Natural killer cell treated with Interleukin-12 subunit alpha and Interleukin-12 subunit beta and Interleukin-15 and Interleukin-18, amount 100 ng/mL, for 72 hours (primary cell): ENCODE measurements at regions not wholly inside any gene's neighbourhood (a gene's known extent, or its start where the extent isn't known, plus 50 kb on each side); places are given as distances from the start of the nearest gene placed in this dataset.

Source experiments
- ATAC-seq, 2 donors: fragments of 150-1000 bp; cut with Tn5 transposase in 1 of 2; sonication (Bioruptor Pico), chemical (Tn5 transposase) in 1 of 2; 2 replicates each; pipeline ENCODE4 v1.10.0; 2021
- DNase-seq: peaks from one replicate; pipeline ENCODE4 v3.0.0; 2022; ENCODE audit warnings: low spot score
- H3K27ac Mint-ChIP-seq, 2 donors: 1 replicate in 1 of 2; 2 replicates in 1 of 2; pipeline ENCODE4 v1.8.0; 2022; ENCODE audit warnings: mixed read lengths in 2 of 2, mild to moderate bottlenecking in 1 of 2, moderate library complexity in 1 of 2
- H3K27me3 Mint-ChIP-seq, 2 donors: 1 replicate in 1 of 2; 2 replicates in 1 of 2; pipeline ENCODE4 v1.8.0; 2022; ENCODE audit warnings: mixed read lengths in 2 of 2
- H3K36me3 Mint-ChIP-seq: one replicate; pipeline ENCODE4 v1.8.0; 2022; ENCODE audit warnings: mixed read lengths
- H3K4me1 Mint-ChIP-seq, 2 donors: 1 replicate in 1 of 2; 2 replicates in 1 of 2; pipeline ENCODE4 v1.8.0; 2022; ENCODE audit warnings: low read depth in 2 of 2, mixed read lengths in 2 of 2, mild to moderate bottlenecking in 1 of 2
- H3K4me3 Mint-ChIP-seq: one replicate; pipeline ENCODE4 v1.8.0; 2022; ENCODE audit warnings: mixed read lengths
- H3K9me3 Mint-ChIP-seq: 2 replicates; pipeline ENCODE4 v1.8.0; 2022; ENCODE audit warnings: mixed read lengths

DNA sequence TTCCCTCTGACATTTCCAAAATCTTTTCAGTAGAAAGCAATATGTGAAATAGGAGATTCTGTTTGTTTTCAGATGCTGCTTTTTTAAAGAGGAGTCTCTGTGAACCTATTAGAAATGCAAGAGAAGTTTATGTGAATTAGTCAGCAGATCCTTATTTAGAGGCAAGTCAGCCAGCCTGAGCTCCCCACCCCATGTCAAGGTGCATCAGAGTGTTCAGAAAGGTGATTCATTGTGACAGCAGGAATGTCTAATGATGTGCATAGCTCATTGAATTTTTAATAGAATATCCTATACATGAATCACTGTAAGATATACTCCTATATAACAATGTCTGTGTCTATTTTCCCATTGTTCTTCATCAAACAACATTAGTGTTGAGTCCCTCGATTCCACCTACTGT is 1222.4 kb upstream of the USP15 start:
- H3K9me3 Mint-ChIP-seq: peaks cover 7% of the 10 kb centered on the region
- H3K36me3 Mint-ChIP-seq: no peaks in the 10 kb centered on the region
- H3K4me3 Mint-ChIP-seq: no peak overlapping the region
- no peak overlapping the region for H3K27ac Mint-ChIP-seq
- H3K27me3 Mint-ChIP-seq: no peaks in the 10 kb centered on the region
- no peaks in the 10 kb centered on the region for H3K4me1 Mint-ChIP-seq
- ATAC-seq (no peak), DNase-seq (no peak)

DNA sequence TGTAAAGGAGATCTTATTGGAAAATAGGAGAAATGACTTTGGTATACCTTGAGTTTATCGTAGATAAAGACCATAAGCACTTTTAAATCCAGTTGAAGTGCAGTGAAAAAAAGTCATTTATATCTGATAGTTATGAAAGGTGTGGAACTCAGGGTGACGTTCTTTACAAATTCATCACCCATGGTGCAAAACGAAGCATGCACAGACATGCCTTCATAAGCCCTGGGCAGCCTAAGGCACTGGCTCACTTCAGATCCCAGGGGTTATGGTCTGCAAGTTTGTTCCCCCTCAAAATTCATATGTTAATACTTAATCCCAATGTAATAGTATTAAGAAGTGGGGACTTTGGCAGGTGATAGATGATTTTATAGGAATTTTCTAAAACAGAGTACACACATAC is 1216.4 kb upstream of the USP15 start:
- Mint-ChIP-seq H3K36me3 (no peaks in the 10 kb centered on the region), H3K9me3 (peaks cover 14% of the 10 kb centered on the region), H3K4me1 (no peaks in the 10 kb centered on the region), H3K27ac (no peak overlapping the region), H3K27me3 (no peaks in the 10 kb centered on the region), H3K4me3 (no peak overlapping the region)
- DNase-seq: no peak
- no peak for ATAC-seq

DNA sequence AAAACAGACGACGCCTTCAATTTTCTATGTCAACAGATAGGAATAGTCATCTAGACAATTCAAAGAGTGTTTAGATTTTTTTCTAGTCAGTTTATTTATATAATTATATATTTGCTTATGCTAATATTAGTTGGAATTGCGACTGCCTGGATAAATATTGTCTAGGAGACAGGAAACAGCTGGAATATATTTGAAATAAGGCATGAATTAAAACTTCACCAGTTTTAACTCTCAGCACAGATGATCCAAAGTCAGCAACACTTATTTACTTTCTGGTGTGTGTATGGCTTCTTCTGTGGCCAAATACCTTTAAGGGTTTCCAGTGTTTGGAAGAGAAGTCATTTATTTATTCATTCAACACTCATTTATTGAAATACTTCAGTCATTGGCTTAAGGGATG is 1215.4 kb upstream of the USP15 start:
- no peak for DNase-seq
- Mint-ChIP-seq H3K27me3 (no peaks in the 10 kb centered on the region), H3K4me1 (no peaks in the 10 kb centered on the region), H3K4me3 (no peak overlapping the region), H3K27ac (no peak overlapping the region), H3K9me3 (peaks cover 14% of the 10 kb centered on the region), H3K36me3 (no peaks in the 10 kb centered on the region)
- ATAC-seq: no peak

DNA sequence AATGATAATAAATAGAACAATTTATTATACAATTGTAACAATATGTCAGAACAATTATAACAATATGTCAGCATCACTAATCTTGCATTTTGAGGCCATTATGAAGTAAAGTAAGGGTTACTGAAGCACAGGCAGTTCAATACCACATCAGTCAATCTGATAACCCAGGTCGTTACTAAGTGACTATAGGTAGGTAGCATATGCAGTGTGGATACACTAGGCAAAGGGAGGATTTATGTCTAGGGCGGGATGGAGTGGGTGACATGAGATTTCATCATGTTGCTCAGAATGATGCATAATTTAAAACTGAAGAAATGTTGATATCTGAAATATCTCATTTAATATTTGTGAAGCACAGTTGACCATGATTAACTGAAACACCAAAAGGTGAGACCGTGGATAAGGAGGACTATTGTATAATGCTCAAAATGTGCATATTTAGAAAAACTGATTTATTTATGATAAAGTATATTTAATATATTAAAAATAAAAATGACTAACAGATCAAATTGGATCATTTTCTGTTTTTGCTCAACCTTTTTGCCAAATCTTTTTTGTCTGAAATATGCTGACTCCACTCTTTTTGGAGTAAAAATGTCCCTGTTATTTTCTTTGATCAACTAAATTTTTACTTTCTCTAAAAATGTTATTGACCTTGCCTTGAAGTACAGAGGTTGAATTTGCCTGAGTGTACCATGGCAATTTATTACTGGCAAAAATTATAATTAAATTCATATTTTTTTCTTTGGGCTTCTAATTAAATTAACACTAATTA is 1189.4 kb upstream of the USP15 start:
- Mint-ChIP-seq H3K4me3 (no peak overlapping the region), H3K27ac (no peak overlapping the region), H3K4me1 (no peaks in the 10 kb centered on the region), H3K27me3 (no peaks in the 10 kb centered on the region), H3K9me3 (peaks cover 3% of the 10 kb centered on the region), H3K36me3 (peaks cover 6% of the 10 kb centered on the region)
- ATAC-seq (no peak), DNase-seq (no peak)

DNA sequence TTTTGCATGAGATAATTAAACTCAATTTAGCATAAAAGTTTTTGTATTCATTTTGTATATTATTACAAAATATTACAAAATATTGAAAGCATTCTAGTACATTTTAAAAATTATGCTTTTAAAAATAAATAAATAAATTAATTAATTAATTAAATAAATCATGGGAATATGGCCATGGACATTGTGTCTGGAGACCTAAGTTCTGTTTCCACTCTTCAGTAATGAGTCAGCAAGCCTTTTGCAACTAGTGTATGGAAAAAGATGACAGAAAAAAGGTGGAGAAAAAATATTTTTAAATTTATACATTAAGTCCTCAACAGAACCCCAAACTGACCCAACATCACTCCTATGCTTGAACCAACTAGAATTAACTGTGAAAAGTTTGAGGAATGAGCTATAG is 1187.5 kb upstream of the USP15 start:
- H3K27ac Mint-ChIP-seq: no peak overlapping the region
- no peak overlapping the region for H3K4me3 Mint-ChIP-seq
- no peaks in the 10 kb centered on the region for H3K27me3 Mint-ChIP-seq
- peaks cover 10% of the 10 kb centered on the region for H3K36me3 Mint-ChIP-seq
- H3K4me1 Mint-ChIP-seq: peaks cover 0 to 2% of the 10 kb centered on the region in 2 donors
- ATAC-seq: no peak
- peaks cover 9% of the 10 kb centered on the region for H3K9me3 Mint-ChIP-seq
- no peak for DNase-seq

DNA sequence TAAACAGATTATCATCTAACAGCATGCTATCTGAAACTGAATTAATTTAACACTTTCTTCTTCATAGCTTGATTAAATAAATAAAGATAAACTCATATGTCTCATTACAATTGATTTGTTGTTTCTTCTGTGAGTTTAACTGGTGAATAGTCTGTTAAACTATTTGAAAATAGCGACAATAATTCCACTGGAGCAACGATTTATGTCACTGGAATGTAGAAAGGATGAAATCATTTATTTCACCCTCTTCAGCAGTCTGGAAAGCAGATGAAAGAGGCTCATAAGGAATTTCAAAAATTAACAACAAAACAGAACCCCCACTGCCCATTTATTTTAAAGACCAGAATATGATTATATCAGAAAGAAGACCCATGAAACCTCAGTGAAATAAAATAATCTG is 1165.1 kb upstream of the USP15 start:
- no peaks in the 10 kb centered on the region for H3K27me3 Mint-ChIP-seq
- H3K4me3 Mint-ChIP-seq: no peak overlapping the region
- no peaks in the 10 kb centered on the region for H3K4me1 Mint-ChIP-seq
- ATAC-seq: no peak
- H3K9me3 Mint-ChIP-seq: peaks cover 19% of the 10 kb centered on the region
- no peak overlapping the region for H3K27ac Mint-ChIP-seq
- no peak for DNase-seq
- H3K36me3 Mint-ChIP-seq: no peaks in the 10 kb centered on the region

DNA sequence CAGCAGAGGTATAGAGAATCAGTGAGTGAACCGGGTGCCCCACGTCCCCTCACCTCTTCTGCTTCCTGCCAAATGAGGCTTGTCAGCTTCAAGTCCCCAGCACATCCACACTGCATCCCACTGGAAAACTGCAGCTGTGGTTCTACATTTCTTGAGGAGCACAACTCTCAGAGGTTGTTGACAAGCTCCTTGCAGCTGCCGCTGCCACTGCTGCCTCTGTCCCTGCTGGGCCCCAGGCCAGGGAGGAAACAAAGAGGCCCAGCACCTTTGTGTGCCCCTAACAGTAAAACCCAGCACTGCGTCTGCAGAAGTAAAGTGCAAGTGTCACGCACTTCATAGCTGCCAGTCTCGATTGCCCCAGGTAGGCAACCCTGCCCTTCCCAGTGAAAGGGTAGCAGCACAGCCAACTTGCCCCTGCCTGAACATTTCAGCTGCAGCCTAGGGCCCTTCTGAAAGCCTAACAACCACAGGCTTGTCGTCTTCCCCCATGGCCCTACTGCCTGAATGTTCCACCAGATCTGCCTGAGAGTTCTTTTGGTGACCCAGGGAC is 1162.1 kb upstream of the USP15 start:
- Mint-ChIP-seq H3K4me3 (no peak overlapping the region), H3K36me3 (no peaks in the 10 kb centered on the region), H3K27ac (no peak overlapping the region), H3K4me1 (no peaks in the 10 kb centered on the region), H3K9me3 (peaks cover 17% of the 10 kb centered on the region), H3K27me3 (no peaks in the 10 kb centered on the region)
- DNase-seq: no peak
- no peak for ATAC-seq

DNA sequence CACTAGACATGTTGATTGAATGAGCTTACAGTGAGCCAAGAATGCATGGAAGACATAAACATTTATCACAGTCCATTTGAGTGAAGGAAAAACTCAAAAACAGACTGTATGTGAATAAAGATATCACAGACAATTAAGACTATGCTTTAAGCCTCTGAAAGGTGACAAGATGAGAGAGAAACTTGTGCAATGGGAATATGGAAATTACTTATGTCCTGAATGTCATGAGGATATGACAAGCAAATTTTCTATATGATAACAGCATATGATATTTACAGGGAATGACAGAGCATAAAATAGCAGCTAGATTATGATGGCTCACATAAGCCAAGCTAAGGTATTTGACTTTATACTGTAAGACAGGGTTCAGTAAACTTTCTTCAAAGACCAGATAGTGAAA is 1153.1 kb upstream of the USP15 start:
- Mint-ChIP-seq H3K4me1 (no peaks in the 10 kb centered on the region), H3K9me3 (peaks cover 4% of the 10 kb centered on the region), H3K4me3 (no peak overlapping the region), H3K36me3 (peaks cover 6% of the 10 kb centered on the region), H3K27me3 (no peaks in the 10 kb centered on the region), H3K27ac (no peak overlapping the region)
- no peak for ATAC-seq
- DNase-seq: no peak

DNA sequence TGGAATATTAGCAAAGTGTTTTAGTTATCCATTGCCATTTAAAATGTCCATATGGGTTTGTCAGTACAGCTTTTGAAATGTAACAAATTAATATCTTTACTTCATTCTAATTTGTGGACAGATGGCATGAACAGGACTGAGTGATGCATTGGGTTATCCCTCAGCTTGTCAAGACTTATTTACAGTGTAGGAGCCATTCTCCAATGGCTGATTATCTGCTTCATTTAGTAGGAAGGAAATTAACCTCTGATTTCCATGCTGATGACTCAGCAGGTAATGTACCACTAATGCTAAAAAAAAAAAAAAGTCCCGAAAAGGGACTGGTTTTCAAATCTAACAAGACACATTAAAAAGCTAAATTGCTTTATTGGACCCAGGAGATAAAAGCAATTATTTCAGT is 1149.0 kb upstream of the USP15 start:
- Mint-ChIP-seq H3K27me3 (no peaks in the 10 kb centered on the region), H3K9me3 (peaks cover 21% of the 10 kb centered on the region), H3K27ac (no peak overlapping the region), H3K4me3 (no peak overlapping the region), H3K36me3 (peaks cover 5% of the 10 kb centered on the region), H3K4me1 (no peaks in the 10 kb centered on the region)
- ATAC-seq (no peak), DNase-seq (no peak)

DNA sequence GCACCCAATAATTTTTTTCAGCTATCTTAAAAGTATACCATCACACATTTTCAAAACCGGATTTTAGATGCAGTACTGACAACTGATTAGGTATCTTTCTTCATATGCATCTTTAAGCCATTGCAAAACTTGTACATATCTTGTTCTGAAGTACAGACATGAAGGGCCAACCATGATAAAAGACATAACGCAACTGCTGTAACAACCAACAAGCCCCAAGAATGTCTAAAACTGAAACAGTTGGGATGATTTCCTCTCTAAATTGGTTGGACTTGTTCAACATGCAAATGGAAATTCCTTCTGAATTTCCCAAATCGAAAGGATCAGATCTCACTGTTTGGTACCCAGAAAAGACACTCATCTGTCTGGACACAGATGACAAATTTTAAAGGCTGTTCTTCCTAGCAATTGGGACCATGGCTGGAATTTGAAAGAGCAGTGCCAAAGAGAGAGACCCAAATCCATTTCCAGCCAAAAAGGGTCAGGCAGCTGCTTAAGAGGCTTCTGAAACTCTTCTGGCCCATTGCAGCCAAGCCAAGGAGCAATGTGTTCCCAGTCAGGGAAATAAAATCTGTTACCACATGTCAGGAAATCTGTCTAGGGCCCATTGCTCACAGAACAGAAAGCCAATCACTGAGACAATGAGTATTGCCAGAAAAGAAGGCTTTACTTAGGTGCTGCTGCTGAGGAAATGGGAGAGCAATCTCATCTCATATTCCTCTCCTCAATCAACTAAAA is 1122.4 kb upstream of the USP15 start:
- Mint-ChIP-seq H3K27me3 (no peaks in the 10 kb centered on the region), H3K9me3 (peaks cover 11% of the 10 kb centered on the region), H3K27ac (no peak overlapping the region), H3K36me3 (peaks cover 10% of the 10 kb centered on the region), H3K4me3 (no peak overlapping the region), H3K4me1 (no peaks in the 10 kb centered on the region)
- ATAC-seq (no peak), DNase-seq (no peak)

DNA sequence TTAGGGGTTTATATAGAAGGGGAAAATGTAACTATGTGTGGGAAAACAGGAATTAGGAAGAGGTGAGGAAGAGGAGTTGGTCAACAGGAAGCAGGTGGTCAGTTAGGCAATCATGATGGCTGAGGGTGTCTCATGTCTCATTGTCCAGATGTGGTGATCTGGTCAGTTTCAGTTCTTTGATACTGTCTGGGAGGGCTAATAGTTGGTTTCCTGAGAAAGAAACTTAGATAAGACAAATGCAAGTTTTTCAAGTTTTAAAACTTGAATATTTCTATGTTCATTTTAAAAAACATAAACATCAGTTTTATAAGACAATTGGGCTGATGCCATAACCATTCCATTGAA is 1121.8 kb upstream of the USP15 start:
- ATAC-seq (no peak), DNase-seq (no peak)
- H3K27ac Mint-ChIP-seq: no peak overlapping the region
- no peak overlapping the region for H3K4me3 Mint-ChIP-seq
- H3K36me3 Mint-ChIP-seq: peaks cover 10% of the 10 kb centered on the region
- H3K9me3 Mint-ChIP-seq: peaks cover 11% of the 10 kb centered on the region
- no peaks in the 10 kb centered on the region for H3K4me1 Mint-ChIP-seq
- H3K27me3 Mint-ChIP-seq: no peaks in the 10 kb centered on the region

DNA sequence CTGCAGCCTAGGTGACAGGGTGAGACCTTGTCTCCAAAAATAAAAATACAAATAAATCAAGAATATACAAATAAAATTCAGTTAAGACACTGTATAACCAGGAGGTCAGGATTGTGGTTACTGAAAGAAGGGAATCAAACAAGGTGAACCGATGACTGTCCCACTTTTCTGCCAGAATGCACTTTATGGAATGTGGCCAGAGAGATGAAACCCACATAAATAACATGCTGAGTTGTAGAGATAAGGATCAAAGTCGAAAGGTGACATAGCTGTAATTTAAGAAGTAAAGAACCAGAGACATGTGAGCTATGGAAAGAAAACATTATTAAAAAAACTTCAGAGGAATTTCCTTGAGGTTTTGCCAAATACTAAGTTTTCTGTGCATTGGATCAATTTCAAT is 1098.2 kb upstream of the USP15 start:
- DNase-seq: no peak
- no peak for ATAC-seq
- no peak overlapping the region for H3K27ac Mint-ChIP-seq
- peaks cover 29% of the 10 kb centered on the region for H3K9me3 Mint-ChIP-seq
- peaks cover 3% of the 10 kb centered on the region for H3K36me3 Mint-ChIP-seq
- H3K4me3 Mint-ChIP-seq: no peak overlapping the region
- no peaks in the 10 kb centered on the region for H3K4me1 Mint-ChIP-seq
- no peaks in the 10 kb centered on the region for H3K27me3 Mint-ChIP-seq

DNA sequence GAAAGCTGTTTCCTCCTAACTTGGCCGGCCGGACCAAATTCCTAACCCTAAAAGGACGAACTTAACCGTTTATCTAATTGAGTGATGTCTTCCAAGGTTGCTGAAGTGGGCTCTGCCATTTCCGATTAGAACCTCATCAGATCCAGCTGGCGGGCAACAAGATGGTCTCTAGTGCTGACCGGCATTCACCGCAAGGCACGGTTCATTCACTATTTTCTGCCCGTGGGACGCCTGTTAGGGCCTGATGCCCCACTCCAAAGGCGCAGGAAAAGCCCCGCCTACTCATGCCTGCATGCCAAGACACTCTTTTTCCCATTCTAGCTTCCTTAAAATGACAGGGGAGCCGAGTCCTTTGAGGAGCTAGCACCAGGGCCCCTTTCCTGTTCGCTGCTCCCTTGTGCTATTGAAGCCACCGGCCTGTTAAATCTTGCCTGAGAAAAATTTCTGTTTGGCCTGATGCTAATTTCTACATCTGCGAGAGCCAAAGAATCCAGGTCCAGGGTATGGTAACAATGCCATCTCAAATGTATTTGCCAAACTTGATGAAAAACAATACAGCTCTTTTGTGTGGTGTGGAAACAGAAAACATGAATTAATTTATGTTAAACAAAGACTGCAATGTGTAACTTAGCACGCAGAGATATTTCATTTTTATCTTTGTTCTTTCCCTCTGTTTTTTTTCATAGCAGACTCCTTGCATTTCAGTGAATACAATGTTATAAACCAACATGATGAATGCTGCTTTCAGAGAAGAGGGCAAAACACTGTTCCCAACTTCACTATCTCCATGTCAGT is 1071.2 kb upstream of the USP15 start:
- no peaks in the 10 kb centered on the region for H3K27me3 Mint-ChIP-seq
- H3K36me3 Mint-ChIP-seq: peaks cover 8% of the 10 kb centered on the region
- no peak for DNase-seq
- no peaks in the 10 kb centered on the region for H3K4me1 Mint-ChIP-seq
- H3K27ac Mint-ChIP-seq: no peak overlapping the region
- H3K4me3 Mint-ChIP-seq: no peak overlapping the region
- H3K9me3 Mint-ChIP-seq: peaks cover 10% of the 10 kb centered on the region
- no peak for ATAC-seq

DNA sequence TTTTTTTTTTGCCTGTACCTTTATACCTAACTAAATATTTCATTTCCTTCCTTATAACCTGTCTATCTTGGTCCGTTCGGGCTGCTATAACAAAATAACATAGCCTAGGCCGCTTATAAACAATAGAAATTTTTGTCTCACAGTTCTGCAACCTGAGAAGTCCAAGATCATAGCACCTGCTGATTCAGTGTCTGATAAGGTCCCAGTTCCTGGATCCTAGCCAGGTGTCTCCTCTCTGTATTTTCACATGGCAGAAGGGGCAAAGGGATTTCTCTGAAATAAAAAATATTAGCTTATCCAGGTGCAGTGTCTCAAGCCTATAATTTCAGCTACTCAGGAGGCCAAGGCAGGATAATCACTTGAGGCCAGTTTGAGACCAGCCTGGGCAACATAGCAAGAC is 1046.6 kb upstream of the USP15 start:
- ATAC-seq: no peak
- H3K9me3 Mint-ChIP-seq: peaks cover 21% of the 10 kb centered on the region
- H3K27me3 Mint-ChIP-seq: no peaks in the 10 kb centered on the region
- H3K27ac Mint-ChIP-seq: no peak overlapping the region
- H3K4me1 Mint-ChIP-seq: no peaks in the 10 kb centered on the region
- no peak for DNase-seq
- H3K36me3 Mint-ChIP-seq: peaks cover 4% of the 10 kb centered on the region
- no peak overlapping the region for H3K4me3 Mint-ChIP-seq
